H1 (cell line): ENCODE measurements at regions not wholly inside any gene's neighbourhood (a gene's known extent, or its start where the extent isn't known, plus 50 kb on each side); places are given as distances from the start of the nearest gene placed in this dataset.

Experiments
- CEBPB ChIP-seq: IDR thresholded peaks from 2 replicates; pipeline ENCODE4 v1.6.1; 2012; ENCODE audit warnings: low read depth, low read length
- EGR1 ChIP-seq: IDR thresholded peaks from 2 replicates; pipeline ENCODE4 v1.6.1; 2011; ENCODE audit warnings: low read depth, low read length, borderline replicate concordance
- EP300 ChIP-seq, 2 experiments: IDR thresholded peaks; 1 replicate in 1 of 2; 2 replicates in 1 of 2; pipeline ENCODE4 v1.6.1; 2011 to 2012; ENCODE audit warnings: low read depth in 2 of 2, low read length in 2 of 2, mild to moderate bottlenecking in 2 of 2, borderline replicate concordance in 1 of 2, inconsistent platforms in 1 of 2, moderate library complexity in 1 of 2
- POLR2A ChIP-seq, 2 experiments: IDR thresholded peaks; 1 replicate in 1 of 2; 2 replicates in 1 of 2; pipeline ENCODE4 v1.6.1; 2011; ENCODE audit warnings: low read depth in 2 of 2, low read length in 2 of 2, mild to moderate bottlenecking in 2 of 2; ENCODE audit errors: control extremely low read depth in 1 of 2
- POLR2AphosphoS5 ChIP-seq: IDR thresholded peaks from 2 replicates; pipeline ENCODE4 v1.6.1; 2011; ENCODE audit warnings: low read depth, low read length
- SIN3A ChIP-seq, 2 experiments: IDR thresholded peaks in 1 of 2; conservative IDR thresholded peaks in 1 of 2; 2 replicates each; pipeline ENCODE4 v1.6.1; 2011 to 2012; ENCODE audit warnings: low read length in 2 of 2, improper control_type of control experiment in 1 of 2, low read depth in 1 of 2, mild to moderate bottlenecking in 1 of 2
- SIRT6 ChIP-seq: IDR thresholded peaks from one replicate; pipeline ENCODE4 v1.7.1; 2012; ENCODE audit warnings: low read length, inconsistent platforms
- SIX5 ChIP-seq: IDR thresholded peaks from 2 replicates; pipeline ENCODE4 v1.6.1; 2011; ENCODE audit warnings: mild to moderate bottlenecking, low read depth, low read length
- TF ChIP-seq, protein P1 (sequence below), 3 experiments: IDR thresholded peaks; 1 replicate in 2 of 3; 2 replicates in 1 of 3; pipeline versions ENCODE4 v1.5.1 to v1.6.1; 2011; ENCODE audit warnings: low read length in 3 of 3, mild to moderate bottlenecking in 3 of 3, inconsistent platforms in 2 of 3, low read depth in 1 of 3, moderate library complexity in 1 of 3; ENCODE audit not compliant: insufficient read depth in 1 of 3; ENCODE audit errors: control extremely low read depth in 1 of 3

DNA sequence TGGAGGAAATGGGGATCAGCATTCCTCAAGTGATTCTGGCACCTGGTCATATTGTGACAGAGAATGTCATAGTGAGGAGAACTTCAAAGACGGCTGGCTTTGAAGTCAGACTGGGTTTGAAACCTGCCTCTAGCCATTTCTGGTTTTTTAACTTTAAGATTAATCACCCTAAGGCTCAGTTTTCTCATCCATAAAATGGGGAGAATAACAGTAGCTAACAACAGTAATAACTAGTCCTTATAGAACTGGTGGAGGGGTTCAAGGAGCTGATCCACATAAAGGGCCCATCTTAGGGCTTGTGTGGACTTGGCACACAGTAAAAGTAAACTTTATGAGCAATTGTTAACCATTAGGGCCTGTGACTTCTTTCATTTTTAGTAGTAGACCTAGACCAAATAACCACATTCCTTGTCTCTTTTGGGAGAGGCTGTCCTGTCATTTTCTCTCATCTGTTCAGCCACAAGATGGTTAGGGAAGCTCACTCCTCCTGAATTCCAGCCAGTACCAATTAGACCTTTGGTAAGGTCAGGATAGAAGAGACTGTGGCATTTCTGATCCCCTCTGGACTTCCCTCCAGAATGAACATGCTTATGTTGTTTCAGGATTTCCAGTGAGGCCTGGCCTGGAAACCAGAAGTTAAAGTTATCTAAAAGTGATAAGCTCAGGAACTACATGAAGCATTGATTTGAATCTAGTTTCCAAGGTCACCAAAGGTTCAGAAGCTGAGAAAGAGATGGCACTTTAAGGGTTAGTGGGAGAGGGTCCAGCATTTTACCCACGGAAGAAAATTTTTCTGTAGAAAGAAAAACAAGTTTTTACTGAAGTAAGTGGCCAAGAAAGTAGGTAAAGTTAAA, 159.3 kb upstream of the DPH6 start:
- no peak for TF ChIP-seq CEBPB
- no peak for TF ChIP-seq EGR1
- no peak for TF ChIP-seq POLR2A (IDR thresholded peaks at IDR 0.05; ENCODE audit: control extremely low read depth in 1 of 2, low read depth in 2 of 2, low read length in 2 of 2)
- TF ChIP-seq SIX5 = no peak
- TF ChIP-seq, protein P1, sequence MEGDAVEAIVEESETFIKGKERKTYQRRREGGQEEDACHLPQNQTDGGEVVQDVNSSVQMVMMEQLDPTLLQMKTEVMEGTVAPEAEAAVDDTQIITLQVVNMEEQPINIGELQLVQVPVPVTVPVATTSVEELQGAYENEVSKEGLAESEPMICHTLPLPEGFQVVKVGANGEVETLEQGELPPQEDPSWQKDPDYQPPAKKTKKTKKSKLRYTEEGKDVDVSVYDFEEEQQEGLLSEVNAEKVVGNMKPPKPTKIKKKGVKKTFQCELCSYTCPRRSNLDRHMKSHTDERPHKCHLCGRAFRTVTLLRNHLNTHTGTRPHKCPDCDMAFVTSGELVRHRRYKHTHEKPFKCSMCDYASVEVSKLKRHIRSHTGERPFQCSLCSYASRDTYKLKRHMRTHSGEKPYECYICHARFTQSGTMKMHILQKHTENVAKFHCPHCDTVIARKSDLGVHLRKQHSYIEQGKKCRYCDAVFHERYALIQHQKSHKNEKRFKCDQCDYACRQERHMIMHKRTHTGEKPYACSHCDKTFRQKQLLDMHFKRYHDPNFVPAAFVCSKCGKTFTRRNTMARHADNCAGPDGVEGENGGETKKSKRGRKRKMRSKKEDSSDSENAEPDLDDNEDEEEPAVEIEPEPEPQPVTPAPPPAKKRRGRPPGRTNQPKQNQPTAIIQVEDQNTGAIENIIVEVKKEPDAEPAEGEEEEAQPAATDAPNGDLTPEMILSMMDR (IDR thresholded peaks at IDR 0.05; ENCODE audit: control extremely low read depth in 1 of 3, insufficient read depth in 1 of 3, low read depth in 1 of 3, low read length in 3 of 3) = no peak
- TF ChIP-seq SIN3A (conservative IDR thresholded peaks at IDR 0.05 in 1 of 2, IDR thresholded peaks at IDR 0.05 in 1 of 2; ENCODE audit: low read depth in 1 of 2, low read length in 2 of 2) = no peak
- TF ChIP-seq POLR2AphosphoS5 = no peak
- TF ChIP-seq SIRT6 = no peak
- TF ChIP-seq EP300 (IDR thresholded peaks at IDR 0.05; ENCODE audit: borderline replicate concordance in 1 of 2, low read depth in 2 of 2, low read length in 2 of 2) = no peak
